ENCODE measurements at regions not wholly inside any gene's neighbourhood (a gene's known extent, or its start where the extent isn't known, plus 50 kb on each side); places are given as distances from the start of the nearest gene placed in this dataset.

- no peak for TF ChIP-seq POLR2A (IDR thresholded peaks at IDR 0.05; ENCODE audit: low read depth, low read length)
- no peak for TF ChIP-seq CEBPZ (IDR thresholded peaks at IDR 0.05; ENCODE audit: low read depth, low read length)
- no peak for TF ChIP-seq MAX (IDR thresholded peaks at IDR 0.05; ENCODE audit: low read depth, low read length)
- TF ChIP-seq JUND (IDR thresholded peaks at IDR 0.05; ENCODE audit: low read depth, low read length) = no peak
- TF ChIP-seq PML (IDR thresholded peaks at IDR 0.05; ENCODE audit: low read length) = no peak
- no peak for TF ChIP-seq FOXM1 (IDR thresholded peaks at IDR 0.05; ENCODE audit: low read depth, low read length)
- TF ChIP-seq STAT1 (conservative IDR thresholded peaks at IDR 0.05) = no peak
- TF ChIP-seq CHD2 (IDR thresholded peaks at IDR 0.05; ENCODE audit: borderline replicate concordance, low read depth, low read length) = no peak
- no peak for TF ChIP-seq GABPA (IDR thresholded peaks at IDR 0.05; ENCODE audit: low read depth)
- no peak for TF ChIP-seq USF2 (IDR thresholded peaks at IDR 0.05; ENCODE audit: borderline replicate concordance, low read depth, low read length)
- TF ChIP-seq PKNOX1 (IDR thresholded peaks at IDR 0.05) = no peak
Measured at GRCh38 chr6:106858653-106859092, 115.9 kb downstream of the CD24 start.
